ENCODE measurements at regions not wholly inside any gene's neighbourhood (a gene's known extent, or its start where the extent isn't known, plus 50 kb on each side); places are given as distances from the start of the nearest gene placed in this dataset.

DNA sequence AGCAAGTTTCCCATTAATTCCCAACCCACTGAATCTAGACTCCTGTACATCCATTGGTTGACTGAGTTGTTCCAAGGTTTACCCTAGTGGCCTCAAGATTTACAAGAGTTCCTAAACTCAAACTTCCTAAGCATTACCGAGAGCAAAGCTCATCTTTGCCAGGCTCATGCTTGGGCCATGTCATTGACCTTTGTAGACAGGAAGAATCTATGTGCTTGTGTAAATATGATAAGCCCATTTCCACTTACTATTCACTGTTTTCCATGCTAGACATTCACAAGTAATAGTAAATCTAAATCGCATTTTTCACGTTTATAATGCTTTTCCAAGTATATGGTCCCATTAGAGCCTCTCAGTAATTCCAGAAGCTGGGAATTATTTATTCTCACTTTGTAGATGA is 534.5 kb upstream of the CLINT1 start:
- no peaks in the 10 kb centered on the region for H3K9me3 ChIP-seq (ENCODE audit: control insufficient read depth, insufficient read depth, low read length)
- no peak overlapping the region for H3K4me3 ChIP-seq (ENCODE audit: low read depth, low read length)
- H3K4me1 ChIP-seq (ENCODE audit: control insufficient read depth, insufficient read depth, low read length): no peaks in the 10 kb centered on the region
- H3K27me3 ChIP-seq (ENCODE audit: control insufficient read depth, insufficient read depth, low read length): no peaks in the 10 kb centered on the region
- H3K36me3 ChIP-seq (ENCODE audit: control insufficient read depth, insufficient read depth, low read length): no peaks in the 10 kb centered on the region
- DNase-seq (ENCODE audit: low read depth in 4 of 6, low spot score in 6 of 6): no peak
- H3K27ac ChIP-seq (ENCODE audit: low read depth, low read length): no peak overlapping the region
- WGBS (ENCODE audit: insufficient coverage): no CpG with 5 or more reads among the region's 3 CpGs

DNA sequence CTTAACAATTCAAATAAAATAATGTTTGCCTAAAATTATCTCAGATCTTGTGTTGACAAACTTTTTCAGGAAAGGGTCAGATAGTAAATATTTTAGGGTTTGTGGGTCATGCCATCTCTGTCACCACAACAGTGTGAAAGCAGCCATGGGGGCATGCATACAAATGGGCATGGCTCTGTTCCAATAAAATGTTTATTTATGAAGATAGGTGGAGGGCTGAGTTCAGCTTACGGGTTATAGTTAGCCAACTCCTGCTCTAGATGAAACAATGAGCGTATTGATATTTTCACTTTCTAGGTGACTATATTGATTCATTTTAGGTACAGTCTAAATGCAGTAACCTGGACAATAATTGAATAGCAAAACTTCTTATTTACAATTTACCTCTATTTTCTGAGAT is 533.8 kb upstream of the CLINT1 start:
- no peak overlapping the region for H3K27ac ChIP-seq (ENCODE audit: low read depth, low read length)
- no peaks in the 10 kb centered on the region for H3K27me3 ChIP-seq (ENCODE audit: control insufficient read depth, insufficient read depth, low read length)
- no peaks in the 10 kb centered on the region for H3K4me1 ChIP-seq (ENCODE audit: control insufficient read depth, insufficient read depth, low read length)
- H3K36me3 ChIP-seq (ENCODE audit: control insufficient read depth, insufficient read depth, low read length): no peaks in the 10 kb centered on the region
- no peak overlapping the region for H3K4me3 ChIP-seq (ENCODE audit: low read depth, low read length)
- WGBS (ENCODE audit: insufficient coverage): no CpG with 5 or more reads among the region's 2 CpGs
- DNase-seq (ENCODE audit: low read depth in 4 of 6, low spot score in 6 of 6): no peak
- H3K9me3 ChIP-seq (ENCODE audit: control insufficient read depth, insufficient read depth, low read length): no peaks in the 10 kb centered on the region

DNA sequence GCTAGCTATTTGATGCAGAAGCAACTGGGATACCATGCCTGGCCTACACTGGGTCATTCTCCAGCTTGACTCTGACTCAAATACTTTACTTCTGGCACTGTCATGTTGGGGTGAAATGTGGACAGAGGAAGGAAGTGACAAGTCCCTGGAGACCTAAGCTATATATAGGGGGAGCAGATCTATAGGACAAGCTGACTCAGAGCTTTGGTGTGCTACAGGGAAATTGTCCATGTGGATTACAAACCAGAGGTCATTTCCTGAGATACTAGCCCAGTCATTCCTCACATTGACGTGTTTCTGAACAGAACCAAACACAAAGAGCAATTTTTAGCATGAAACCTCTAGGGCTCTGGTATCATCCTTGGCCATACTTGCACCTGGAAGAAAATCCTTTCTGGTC is 531.6 kb upstream of the CLINT1 start:
- Histone ChIP-seq H3K4me3 (ENCODE audit: low read depth, low read length) (no peak overlapping the region), H3K4me1 (ENCODE audit: control insufficient read depth, insufficient read depth, low read length) (no peaks in the 10 kb centered on the region), H3K27ac (ENCODE audit: low read depth, low read length) (no peak overlapping the region), H3K36me3 (ENCODE audit: control insufficient read depth, insufficient read depth, low read length) (no peaks in the 10 kb centered on the region), H3K9me3 (ENCODE audit: control insufficient read depth, insufficient read depth, low read length) (no peaks in the 10 kb centered on the region), H3K27me3 (ENCODE audit: control insufficient read depth, insufficient read depth, low read length) (no peaks in the 10 kb centered on the region)
- 78% methylated on average over 1 of the region's 1 CpG for WGBS (ENCODE audit: insufficient coverage)
- no peak for DNase-seq (ENCODE audit: low read depth in 4 of 6, low spot score in 6 of 6)

DNA sequence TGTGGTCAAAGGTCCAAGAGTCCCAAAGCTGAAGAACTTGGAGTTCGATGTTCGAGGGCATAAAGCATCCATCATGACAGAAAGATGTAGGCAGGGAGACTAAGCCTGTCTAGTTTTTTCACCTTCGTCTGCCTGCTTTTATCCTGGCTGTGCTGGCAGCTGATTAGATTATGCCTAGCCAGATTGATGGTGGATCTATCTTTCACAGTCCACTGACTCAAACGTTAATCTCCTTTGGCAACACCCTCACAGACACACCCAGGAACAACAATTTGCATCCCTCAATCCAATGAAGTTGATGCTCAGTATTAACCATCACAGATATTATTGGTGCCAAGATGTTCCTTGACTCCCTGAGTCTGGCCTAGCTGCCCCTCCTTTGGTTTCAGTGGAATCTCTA is 530.8 kb upstream of the CLINT1 start:
- Histone ChIP-seq H3K9me3 (ENCODE audit: control insufficient read depth, insufficient read depth, low read length) (no peaks in the 10 kb centered on the region), H3K4me1 (ENCODE audit: control insufficient read depth, insufficient read depth, low read length) (no peaks in the 10 kb centered on the region), H3K27me3 (ENCODE audit: control insufficient read depth, insufficient read depth, low read length) (no peaks in the 10 kb centered on the region), H3K36me3 (ENCODE audit: control insufficient read depth, insufficient read depth, low read length) (no peaks in the 10 kb centered on the region), H3K4me3 (ENCODE audit: low read depth, low read length) (no peak overlapping the region), H3K27ac (ENCODE audit: low read depth, low read length) (no peak overlapping the region)
- 78% methylated on average over 4 of the region's 4 CpGs for WGBS (ENCODE audit: insufficient coverage)
- DNase-seq (ENCODE audit: low read depth in 4 of 6, low spot score in 6 of 6): no peak

DNA sequence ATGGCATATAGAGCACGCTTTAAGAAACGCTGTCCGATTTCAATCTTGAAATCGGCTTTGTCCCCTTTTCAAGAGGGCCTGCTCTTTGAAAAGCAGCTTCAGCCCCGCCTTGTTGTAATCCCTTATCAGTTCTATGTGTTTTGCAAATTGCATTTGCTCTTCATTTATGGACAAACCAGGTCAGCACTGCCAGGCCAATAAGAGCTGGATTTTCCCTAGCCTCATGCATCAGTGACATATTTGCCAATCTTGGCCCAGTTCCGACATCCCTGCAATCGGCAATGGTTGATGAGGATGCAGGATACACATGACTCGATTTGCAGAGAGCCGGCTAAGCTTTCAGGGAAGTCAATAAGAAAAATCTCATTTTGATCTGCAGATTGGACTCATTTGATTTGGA is 529.1 kb upstream of the CLINT1 start:
- Histone ChIP-seq H3K9me3 (ENCODE audit: control insufficient read depth, insufficient read depth, low read length) (no peaks in the 10 kb centered on the region), H3K27ac (ENCODE audit: low read depth, low read length) (no peak overlapping the region), H3K4me1 (ENCODE audit: control insufficient read depth, insufficient read depth, low read length) (no peaks in the 10 kb centered on the region), H3K36me3 (ENCODE audit: control insufficient read depth, insufficient read depth, low read length) (no peaks in the 10 kb centered on the region), H3K4me3 (ENCODE audit: low read depth, low read length) (no peak overlapping the region), H3K27me3 (ENCODE audit: control insufficient read depth, insufficient read depth, low read length) (no peaks in the 10 kb centered on the region)
- DNase-seq (ENCODE audit: low read depth in 4 of 6, low spot score in 6 of 6): peak in 1 of 6 donors; percentile 66
- whole genome bisulfite sequencing (ENCODE audit: insufficient coverage): 87% methylated on average over 9 of the region's 9 CpGs

DNA sequence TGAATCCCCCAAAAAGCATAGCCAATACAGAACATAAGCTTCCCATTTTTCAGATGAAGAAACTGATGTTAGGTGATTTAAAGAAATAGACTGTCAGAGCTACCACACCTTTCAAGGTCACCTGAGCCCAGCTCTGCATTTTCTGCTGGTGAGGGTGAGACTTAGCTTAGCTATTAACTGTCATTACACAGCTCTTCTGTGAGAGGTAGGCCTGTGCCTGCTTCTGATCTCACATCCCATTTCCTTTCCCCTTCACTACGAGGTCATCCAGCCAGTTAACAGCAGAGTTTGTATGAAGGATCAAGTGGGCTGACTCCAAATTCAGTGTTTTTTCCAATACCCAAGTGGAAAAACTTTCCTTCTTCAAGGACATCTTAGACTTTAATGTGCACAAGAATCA is 528.6 kb upstream of the CLINT1 start:
- no peak for DNase-seq (ENCODE audit: low read depth in 4 of 6, low spot score in 6 of 6)
- WGBS (ENCODE audit: insufficient coverage): 67% methylated on average over 1 of the region's 1 CpG

DNA sequence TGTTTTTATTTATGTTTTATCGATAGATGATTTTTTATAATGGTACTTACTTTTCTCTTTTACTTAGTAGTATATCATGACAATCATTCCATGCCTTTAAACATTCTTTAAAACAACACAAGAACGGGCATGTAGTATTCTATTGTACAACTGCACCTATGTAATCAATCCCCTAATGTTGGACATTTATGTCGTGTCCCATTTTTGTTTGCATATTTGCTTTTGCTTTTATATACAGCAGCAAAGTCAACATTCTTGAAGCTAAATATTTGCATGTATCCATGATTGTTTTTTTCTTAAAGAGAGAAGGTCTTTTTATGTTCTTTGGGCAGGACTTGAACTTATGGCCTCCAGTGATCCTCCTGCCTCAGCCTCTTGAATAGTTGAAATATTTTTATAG is 527.0 kb upstream of the CLINT1 start:
- no peak overlapping the region for H3K27ac ChIP-seq (ENCODE audit: low read depth, low read length)
- H3K4me1 ChIP-seq (ENCODE audit: control insufficient read depth, insufficient read depth, low read length): no peaks in the 10 kb centered on the region
- no CpG with 5 or more reads among the region's 3 CpGs for WGBS (ENCODE audit: insufficient coverage)
- no peaks in the 10 kb centered on the region for H3K27me3 ChIP-seq (ENCODE audit: control insufficient read depth, insufficient read depth, low read length)
- H3K9me3 ChIP-seq (ENCODE audit: control insufficient read depth, insufficient read depth, low read length): no peaks in the 10 kb centered on the region
- H3K4me3 ChIP-seq (ENCODE audit: low read depth, low read length): no peak overlapping the region
- DNase-seq (ENCODE audit: low read depth in 4 of 6, low spot score in 6 of 6): no peak
- H3K36me3 ChIP-seq (ENCODE audit: control insufficient read depth, insufficient read depth, low read length): no peaks in the 10 kb centered on the region

More for the DNA sequence above, 528.6 kb upstream of the CLINT1 start:
- Histone ChIP-seq H3K4me3 (ENCODE audit: low read depth, low read length) (no peak overlapping the region), H3K27me3 (ENCODE audit: control insufficient read depth, insufficient read depth, low read length) (no peaks in the 10 kb centered on the region), H3K36me3 (ENCODE audit: control insufficient read depth, insufficient read depth, low read length) (no peaks in the 10 kb centered on the region), H3K27ac (ENCODE audit: low read depth, low read length) (no peak overlapping the region), H3K4me1 (ENCODE audit: control insufficient read depth, insufficient read depth, low read length) (no peaks in the 10 kb centered on the region), H3K9me3 (ENCODE audit: control insufficient read depth, insufficient read depth, low read length) (no peaks in the 10 kb centered on the region)

DNA sequence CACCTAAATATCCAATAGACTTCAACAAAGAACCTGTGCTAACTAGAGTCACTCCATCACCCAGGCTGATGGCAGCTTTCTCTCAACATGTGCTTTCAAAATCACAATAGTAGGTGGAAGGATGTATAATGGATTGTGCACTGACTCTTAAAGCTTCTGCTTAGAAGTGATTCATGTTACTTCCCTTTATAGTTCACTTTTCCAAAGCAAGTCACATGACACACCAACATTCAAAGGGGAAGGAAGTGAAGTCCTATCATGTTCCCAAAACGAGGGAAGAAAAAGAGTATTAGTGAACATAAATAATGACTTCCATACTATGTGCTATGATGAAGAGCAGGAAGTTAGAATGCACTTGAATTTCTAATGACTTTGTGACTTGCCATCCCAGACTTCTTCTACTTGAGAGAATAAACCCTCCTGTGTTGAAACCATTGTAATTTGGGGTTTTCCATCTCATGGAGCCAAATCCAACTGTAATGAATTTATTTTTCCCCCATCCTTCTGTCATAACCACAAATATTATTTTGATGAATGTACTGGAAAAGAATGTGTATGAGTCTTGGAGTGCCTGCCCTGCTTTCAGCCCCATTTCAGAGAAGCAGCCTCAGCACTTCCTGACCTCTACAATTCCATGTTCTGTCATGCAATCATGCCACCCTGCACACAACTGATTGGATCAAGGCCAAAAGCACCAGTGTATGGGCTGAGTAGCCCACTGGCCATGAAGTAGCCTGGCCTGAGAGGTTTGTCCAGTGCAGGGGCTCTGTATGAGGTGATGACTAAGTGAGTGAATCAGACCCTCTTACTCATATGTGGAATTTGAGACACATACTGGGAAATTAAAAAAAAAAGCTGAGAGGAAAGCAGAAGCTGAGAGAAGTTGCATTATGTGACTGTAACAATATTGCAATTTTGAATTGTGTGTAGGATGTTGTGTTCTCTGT is 525.9 kb upstream of the CLINT1 start:
- H3K4me1 ChIP-seq (ENCODE audit: control insufficient read depth, insufficient read depth, low read length): no peaks in the 10 kb centered on the region
- H3K27me3 ChIP-seq (ENCODE audit: control insufficient read depth, insufficient read depth, low read length): no peaks in the 10 kb centered on the region
- no peak overlapping the region for H3K4me3 ChIP-seq (ENCODE audit: low read depth, low read length)
- H3K9me3 ChIP-seq (ENCODE audit: control insufficient read depth, insufficient read depth, low read length): no peaks in the 10 kb centered on the region
- H3K27ac ChIP-seq (ENCODE audit: low read depth, low read length): no peak overlapping the region
- no peaks in the 10 kb centered on the region for H3K36me3 ChIP-seq (ENCODE audit: control insufficient read depth, insufficient read depth, low read length)
- no peak for DNase-seq (ENCODE audit: low read depth in 4 of 6, low spot score in 6 of 6)
- no CpG with 5 or more reads among the region's 1 CpG for WGBS (ENCODE audit: insufficient coverage)

DNA sequence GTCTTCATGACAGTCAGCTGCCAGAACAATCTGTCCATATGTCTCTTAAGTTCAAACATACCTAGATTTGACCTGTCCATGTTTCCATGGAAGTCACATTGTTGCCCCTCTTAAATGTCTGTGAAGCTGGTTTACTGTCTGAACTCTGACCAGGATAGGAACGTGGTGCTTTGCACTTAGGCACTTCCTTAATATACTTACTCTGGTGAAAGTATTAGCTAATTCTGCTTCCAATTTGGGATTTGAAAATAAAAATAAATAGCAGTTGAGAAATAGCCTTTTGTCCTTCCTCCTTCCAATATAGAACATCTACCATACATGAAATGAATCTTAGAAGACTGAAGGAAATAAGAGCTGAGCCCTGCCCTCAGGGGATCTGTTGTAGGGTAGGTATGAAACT is 524.5 kb upstream of the CLINT1 start:
- H3K9me3 ChIP-seq (ENCODE audit: control insufficient read depth, insufficient read depth, low read length): no peaks in the 10 kb centered on the region
- H3K4me3 ChIP-seq (ENCODE audit: low read depth, low read length): no peak overlapping the region
- no CpG with 5 or more reads among the region's 1 CpG for WGBS (ENCODE audit: insufficient coverage)
- no peak for DNase-seq (ENCODE audit: low read depth in 4 of 6, low spot score in 6 of 6)
- H3K36me3 ChIP-seq (ENCODE audit: control insufficient read depth, insufficient read depth, low read length): no peaks in the 10 kb centered on the region
- H3K27ac ChIP-seq (ENCODE audit: low read depth, low read length): no peak overlapping the region
- no peaks in the 10 kb centered on the region for H3K27me3 ChIP-seq (ENCODE audit: control insufficient read depth, insufficient read depth, low read length)
- H3K4me1 ChIP-seq (ENCODE audit: control insufficient read depth, insufficient read depth, low read length): no peaks in the 10 kb centered on the region

DNA sequence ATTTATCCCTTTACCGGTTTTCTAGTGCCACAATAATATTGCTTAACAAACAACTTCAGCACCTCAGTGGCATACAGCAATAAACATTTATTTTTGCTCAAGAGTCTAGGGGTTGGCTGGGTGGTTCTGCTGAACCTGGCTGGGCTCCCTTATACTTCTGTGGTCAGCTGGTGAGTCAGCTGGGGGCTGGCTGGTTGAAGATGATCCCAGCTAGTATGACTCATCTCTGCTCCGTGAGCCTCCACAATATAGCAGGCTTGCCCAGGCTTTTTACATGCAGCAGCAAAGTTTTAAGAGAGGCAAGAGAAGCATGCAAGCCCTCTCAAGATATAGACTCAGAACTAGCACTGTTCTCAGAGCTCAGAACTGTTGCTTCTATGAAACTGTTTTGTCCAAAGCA is 523.5 kb upstream of the CLINT1 start:
- Histone ChIP-seq H3K27ac (ENCODE audit: low read depth, low read length) (no peak overlapping the region), H3K4me1 (ENCODE audit: control insufficient read depth, insufficient read depth, low read length) (no peaks in the 10 kb centered on the region), H3K4me3 (ENCODE audit: low read depth, low read length) (no peak overlapping the region), H3K27me3 (ENCODE audit: control insufficient read depth, insufficient read depth, low read length) (no peaks in the 10 kb centered on the region), H3K36me3 (ENCODE audit: control insufficient read depth, insufficient read depth, low read length) (no peaks in the 10 kb centered on the region), H3K9me3 (ENCODE audit: control insufficient read depth, insufficient read depth, low read length) (no peaks in the 10 kb centered on the region)
- WGBS (ENCODE audit: insufficient coverage): 33% methylated on average over 1 of the region's 2 CpGs
- peak in 1 of 6 donors; percentile 24 for DNase-seq (ENCODE audit: low read depth in 4 of 6, low spot score in 6 of 6)

All from spinal cord (tissue), 9 donors.